ENCODE measurements at regions not wholly inside any gene's neighbourhood (a gene's known extent, or its start where the extent isn't known, plus 50 kb on each side); places are given as distances from the start of the nearest gene placed in this dataset.

DNA sequence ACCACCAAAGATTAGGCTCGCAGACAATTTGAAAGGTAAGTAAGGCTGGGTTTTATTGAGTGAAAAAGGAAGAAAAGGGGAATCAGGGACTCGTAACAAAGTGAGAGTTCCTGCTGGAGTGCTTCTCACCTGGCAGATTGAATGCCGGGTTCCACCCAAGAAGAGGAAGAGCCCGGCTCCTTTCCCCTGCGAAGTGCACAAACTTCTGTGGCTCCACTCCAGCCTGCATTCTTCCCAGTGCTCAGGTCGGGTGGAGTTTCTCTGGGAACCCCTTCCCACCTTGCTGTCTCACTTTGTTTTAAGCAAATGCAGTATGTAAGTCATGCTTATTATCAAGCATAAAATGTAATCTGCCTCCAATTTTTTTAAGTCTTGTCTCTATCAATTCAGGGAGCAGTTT, 87.1 kb upstream of the TMEM106B start:
- no peak for TF ChIP-seq EP300 (IDR thresholded peaks at IDR 0.05; ENCODE audit: low read depth)
- TF ChIP-seq, protein P1, sequence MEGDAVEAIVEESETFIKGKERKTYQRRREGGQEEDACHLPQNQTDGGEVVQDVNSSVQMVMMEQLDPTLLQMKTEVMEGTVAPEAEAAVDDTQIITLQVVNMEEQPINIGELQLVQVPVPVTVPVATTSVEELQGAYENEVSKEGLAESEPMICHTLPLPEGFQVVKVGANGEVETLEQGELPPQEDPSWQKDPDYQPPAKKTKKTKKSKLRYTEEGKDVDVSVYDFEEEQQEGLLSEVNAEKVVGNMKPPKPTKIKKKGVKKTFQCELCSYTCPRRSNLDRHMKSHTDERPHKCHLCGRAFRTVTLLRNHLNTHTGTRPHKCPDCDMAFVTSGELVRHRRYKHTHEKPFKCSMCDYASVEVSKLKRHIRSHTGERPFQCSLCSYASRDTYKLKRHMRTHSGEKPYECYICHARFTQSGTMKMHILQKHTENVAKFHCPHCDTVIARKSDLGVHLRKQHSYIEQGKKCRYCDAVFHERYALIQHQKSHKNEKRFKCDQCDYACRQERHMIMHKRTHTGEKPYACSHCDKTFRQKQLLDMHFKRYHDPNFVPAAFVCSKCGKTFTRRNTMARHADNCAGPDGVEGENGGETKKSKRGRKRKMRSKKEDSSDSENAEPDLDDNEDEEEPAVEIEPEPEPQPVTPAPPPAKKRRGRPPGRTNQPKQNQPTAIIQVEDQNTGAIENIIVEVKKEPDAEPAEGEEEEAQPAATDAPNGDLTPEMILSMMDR (IDR thresholded peaks at IDR 0.05), result no peak
- WGBS, 2 donors (ENCODE audit: low coverage in 1 of 2), result 65 to 80% methylated on average over 2 to 6 of the region's 6 CpGs
- DNase-seq, result no peak
- in situ Hi-C loops (cut with MboI; ENCODE audit: low pct_ligation_motif_present in 1 of 4, low pct_unique_long_range_greater_than_20kb in 1 of 4, low sequenced_read_pairs in 3 of 4) (no loop called here), intact Hi-C loops (cut with DNase I; ENCODE audit: low total_unique reads) (no loop called here)
- no peaks in the 10 kb centered on the region for H3K4me1 ChIP-seq
- H3K36me3 ChIP-seq, result no peaks in the 10 kb centered on the region
- H3K27me3 ChIP-seq, result no peaks in the 10 kb centered on the region
- H3K4me3 ChIP-seq, result no peak overlapping the region
- no peaks in the 10 kb centered on the region for H3K9me3 ChIP-seq
- no peak overlapping the region for H3K27ac ChIP-seq

DNA sequence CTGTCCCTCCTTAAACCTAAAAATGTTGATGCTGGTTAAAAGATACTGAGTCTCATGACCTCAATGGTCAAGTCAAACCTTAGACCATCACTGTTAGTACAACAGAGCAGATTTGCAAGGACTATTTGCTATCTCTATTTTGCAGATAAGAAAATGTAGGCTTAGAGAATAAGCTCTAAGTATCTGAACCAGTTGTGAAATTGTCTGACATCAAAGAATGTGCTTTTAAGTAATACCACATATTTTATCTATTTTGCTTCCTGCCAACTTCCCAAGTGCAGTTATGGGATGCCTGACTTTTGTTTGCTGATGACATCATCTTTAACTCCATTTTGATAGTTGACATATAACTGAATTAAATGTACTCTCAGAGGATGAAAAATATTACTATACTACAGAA, 83.6 kb upstream of the TMEM106B start:
- in situ Hi-C loops (cut with MboI; ENCODE audit: low pct_ligation_motif_present in 1 of 4, low pct_unique_long_range_greater_than_20kb in 1 of 4, low sequenced_read_pairs in 3 of 4) (no loop called here), intact Hi-C loops (cut with DNase I; ENCODE audit: low total_unique reads) (no loop called here)
- no peak overlapping the region for H3K4me3 ChIP-seq
- H3K36me3 ChIP-seq, result no peaks in the 10 kb centered on the region
- peaks cover 0 to 11% (median 5%) of the 10 kb centered on the region in 4 donors for H3K4me1 ChIP-seq
- H3K27ac ChIP-seq, result no peak overlapping the region
- no peak for DNase-seq
- TF ChIP-seq, protein P1 (IDR thresholded peaks at IDR 0.05), result no peak
- TF ChIP-seq POLR2AphosphoS5 (IDR thresholded peaks at IDR 0.05), result no peak
- no peak for TF ChIP-seq POLR2A (IDR thresholded peaks at IDR 0.05)
- TF ChIP-seq EP300 (IDR thresholded peaks at IDR 0.05; ENCODE audit: low read depth), result no peak
- no peaks in the 10 kb centered on the region for H3K9me3 ChIP-seq
- H3K27me3 ChIP-seq, result no peaks in the 10 kb centered on the region

DNA sequence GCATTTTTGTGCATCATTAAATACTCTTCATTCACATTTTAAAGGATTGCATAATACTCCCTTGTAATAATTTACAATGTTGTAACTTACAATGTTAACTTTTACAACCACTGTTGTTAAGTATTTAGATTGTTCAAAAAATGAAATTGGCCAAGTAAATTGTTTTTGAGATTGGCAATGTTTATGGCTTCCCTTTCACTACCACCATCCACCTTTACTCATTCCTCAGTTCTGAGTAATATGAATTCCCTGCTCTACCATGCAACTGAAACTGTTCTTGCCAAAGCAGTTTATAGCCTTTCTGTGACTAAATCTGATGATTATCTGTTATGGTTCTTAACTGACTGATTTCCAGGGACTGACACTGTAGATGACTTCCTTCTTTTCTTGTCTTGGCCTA, 80.5 kb upstream of the TMEM106B start:
- Histone ChIP-seq H3K27me3 (no peaks in the 10 kb centered on the region), H3K4me1 (peaks cover 0 to 16% (median 5%) of the 10 kb centered on the region in 4 donors), H3K9me3 (no peaks in the 10 kb centered on the region), H3K27ac (peak overlapping the region in 3 of 4 donors; percentile 20 to 43 (median 28)), H3K4me3 (no peak overlapping the region), H3K36me3 (no peaks in the 10 kb centered on the region)
- no peak for DNase-seq
- intact Hi-C loops (cut with DNase I; ENCODE audit: low total_unique reads) (no loop called here), in situ Hi-C loops (cut with MboI; ENCODE audit: low pct_ligation_motif_present in 1 of 4, low pct_unique_long_range_greater_than_20kb in 1 of 4, low sequenced_read_pairs in 3 of 4) (no loop called here)
- peak in 1 of 3 donors; percentile 24 for TF ChIP-seq POLR2AphosphoS5 (IDR thresholded peaks at IDR 0.05)
- no peak for TF ChIP-seq POLR2A (IDR thresholded peaks at IDR 0.05)

DNA sequence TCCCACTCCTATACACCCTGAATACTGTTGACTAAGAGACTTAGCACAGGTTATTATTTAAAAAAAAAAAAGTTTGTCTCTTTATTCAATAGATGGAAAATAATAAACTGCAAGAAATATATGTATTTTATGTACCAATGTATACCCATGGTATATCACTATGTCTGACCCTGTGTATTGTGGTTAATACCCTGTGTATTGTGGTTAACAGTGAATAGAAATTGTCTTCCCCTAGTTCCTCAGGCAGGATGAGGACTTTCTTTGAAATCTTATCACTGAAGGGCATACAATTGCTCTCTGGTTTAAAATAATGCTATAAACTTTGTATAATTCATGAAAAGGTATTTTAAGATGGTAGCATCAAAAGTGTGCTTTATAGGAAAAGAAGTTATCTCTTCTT, 80.0 kb upstream of the TMEM106B start:
- H3K27ac ChIP-seq, result peak overlapping the region in 3 of 4 donors; percentile 20 to 43 (median 28)
- H3K4me3 ChIP-seq, result no peak overlapping the region
- H3K9me3 ChIP-seq, result no peaks in the 10 kb centered on the region
- H3K4me1 ChIP-seq, result peaks cover 0 to 16% (median 5%) of the 10 kb centered on the region in 4 donors
- H3K27me3 ChIP-seq, result no peaks in the 10 kb centered on the region
- intact Hi-C loops (cut with DNase I; ENCODE audit: low total_unique reads), result no loop called here
- in situ Hi-C loops (cut with MboI; ENCODE audit: low pct_ligation_motif_present in 1 of 4, low pct_unique_long_range_greater_than_20kb in 1 of 4, low sequenced_read_pairs in 3 of 4), result no loop called here
- no peaks in the 10 kb centered on the region for H3K36me3 ChIP-seq
- TF ChIP-seq POLR2AphosphoS5 (IDR thresholded peaks at IDR 0.05) (no peak), POLR2A (IDR thresholded peaks at IDR 0.05) (no peak), EP300 (IDR thresholded peaks at IDR 0.05; ENCODE audit: low read depth) (no peak)
- TF ChIP-seq, protein P1 (IDR thresholded peaks at IDR 0.05), result no peak
- no peak for DNase-seq

DNA sequence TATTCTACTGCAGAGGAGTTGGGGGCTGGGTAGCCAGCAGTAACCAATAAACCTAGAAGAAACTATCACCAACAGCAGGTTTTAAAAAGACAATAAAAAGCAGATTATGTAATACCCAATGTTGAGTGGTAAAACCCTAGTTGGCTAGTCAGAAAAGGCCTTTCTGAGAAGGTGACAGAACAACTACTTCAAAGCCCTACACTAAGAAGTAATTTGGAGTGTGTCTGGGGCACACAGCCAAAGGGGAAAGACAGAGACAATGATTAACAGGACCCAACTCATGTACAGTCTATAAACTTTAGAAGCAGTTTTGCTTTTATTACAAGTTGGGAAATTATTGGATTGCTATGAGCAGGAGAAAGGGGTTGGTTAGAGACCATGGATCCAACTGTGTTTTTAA, 77.2 kb upstream of the TMEM106B start:
- intact Hi-C loops (cut with DNase I; ENCODE audit: low total_unique reads) (no loop called here), in situ Hi-C loops (cut with MboI; ENCODE audit: low pct_ligation_motif_present in 1 of 4, low pct_unique_long_range_greater_than_20kb in 1 of 4, low sequenced_read_pairs in 3 of 4) (no loop called here)
- Histone ChIP-seq H3K36me3 (no peaks in the 10 kb centered on the region), H3K9me3 (no peaks in the 10 kb centered on the region), H3K27me3 (no peaks in the 10 kb centered on the region), H3K27ac (peak overlapping the region in 3 of 4 donors; percentile 30 to 44 (median 35)), H3K4me1 (peaks cover 0 to 16% (median 5%) of the 10 kb centered on the region in 4 donors), H3K4me3 (no peak overlapping the region)
- DNase-seq, result peak; percentile 81
- no peak for TF ChIP-seq EP300 (IDR thresholded peaks at IDR 0.05; ENCODE audit: low read depth)
- no peak for TF ChIP-seq POLR2A (IDR thresholded peaks at IDR 0.05)
- peak in 2 of 3 donors; percentile 22 to 53 for TF ChIP-seq POLR2AphosphoS5 (IDR thresholded peaks at IDR 0.05)
- TF ChIP-seq, protein P1 (IDR thresholded peaks at IDR 0.05), result no peak
